GM12891 (cell line): ENCODE measurements at regions not wholly inside any gene's neighbourhood (a gene's known extent, or its start where the extent isn't known, plus 50 kb on each side); places are given as distances from the start of the nearest gene placed in this dataset.

Source experiments
- DNase-seq: peaks from one replicate; pipeline ENCODE4 v3.0.0; 2011; ENCODE audit warnings: low spot score; ENCODE audit not compliant: insufficient read length
- FAIRE-seq: peaks from 2 replicates; lab custom pipeline; 2011; peaks lifted over from hg19 to GRCh38; lab: Jason Lieb, UNC
- PAX5 ChIP-seq: IDR thresholded peaks from 2 replicates; pipeline ENCODE4 v1.6.1; 2011; ENCODE audit warnings: low read length, moderate library complexity, mild to moderate bottlenecking; ENCODE audit not compliant: insufficient read depth, severe bottlenecking
- POLR2A ChIP-seq: IDR thresholded peaks from 2 replicates; pipeline ENCODE4 v1.6.1; 2011; ENCODE audit warnings: low read depth, low read length, control low read depth
- POLR2AphosphoS5 ChIP-seq: IDR thresholded peaks from 2 replicates; pipeline ENCODE4 v1.6.1; 2011; ENCODE audit warnings: low read depth, low read length, control low read depth
- POU2F2 ChIP-seq: IDR thresholded peaks from 2 replicates; pipeline ENCODE4 v1.6.1; 2011; ENCODE audit warnings: low read depth, mild to moderate bottlenecking, control low read depth, low read length, moderate library complexity
- SPI1 ChIP-seq: IDR thresholded peaks from 2 replicates; pipeline ENCODE4 v1.6.1; 2011; ENCODE audit warnings: low read depth, low read length, control low read depth
- TAF1 ChIP-seq: IDR thresholded peaks from 2 replicates; pipeline ENCODE4 v1.6.1; 2011; ENCODE audit warnings: low read depth, low read length, control low read depth

DNA sequence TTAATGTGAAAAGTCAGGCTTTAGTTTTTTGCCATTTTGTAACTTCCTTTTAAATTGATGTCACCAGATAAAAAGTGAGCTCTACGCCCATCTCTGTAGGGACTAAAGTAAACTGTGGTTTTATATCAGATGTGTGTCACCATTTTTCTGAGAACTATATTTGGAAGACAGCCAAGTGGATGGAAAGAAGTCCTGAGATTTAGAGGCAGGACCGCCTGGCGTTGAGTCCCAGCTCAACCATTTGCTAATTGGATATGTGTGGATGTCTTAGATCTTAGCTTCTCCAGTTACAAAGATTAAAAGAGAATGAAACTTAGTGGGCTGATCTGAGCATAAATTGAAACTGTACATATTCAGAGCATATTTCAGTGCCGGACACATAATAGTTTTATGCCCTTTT is 691.6 kb upstream of the CELF2 start:
- FAIRE-seq (no peak), DNase-seq (no peak)
- TF ChIP-seq PAX5, result no peak
- TF ChIP-seq TAF1, result no peak
- TF ChIP-seq SPI1, result no peak
- no peak for TF ChIP-seq POU2F2
- TF ChIP-seq POLR2AphosphoS5, result no peak
- no peak for TF ChIP-seq POLR2A

- FAIRE-seq, result no peak
- TF ChIP-seq PAX5 (no peak), POLR2A (no peak), SPI1 (no peak)
- no peak for DNase-seq
Measured at GRCh38 chr10:10327934-10328333, 689.7 kb upstream of the CELF2 start.

DNA sequence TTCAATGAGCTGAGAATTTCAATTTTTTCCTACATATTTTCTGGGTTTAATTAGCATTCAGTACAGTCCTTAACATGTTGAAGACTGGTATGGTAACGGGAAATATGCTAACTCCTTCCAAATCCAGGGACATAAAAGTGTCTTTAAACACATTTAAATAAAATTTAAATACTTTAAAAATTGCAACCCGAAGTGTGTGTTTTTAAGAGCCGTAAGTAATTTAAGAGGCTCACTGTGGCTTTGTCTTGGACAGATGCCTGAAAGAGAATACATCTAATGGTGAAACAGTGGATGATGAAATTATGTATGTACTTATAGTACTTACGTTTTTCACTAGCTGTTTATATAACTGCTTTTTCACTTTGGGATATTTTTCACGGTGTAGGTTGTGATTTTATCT is 687.3 kb upstream of the CELF2 start:
- no peak for FAIRE-seq
- DNase-seq, result no peak
- TF ChIP-seq SPI1 (no peak), POLR2AphosphoS5 (no peak), POU2F2 (no peak), TAF1 (no peak), PAX5 (no peak), POLR2A (no peak)

GRCh38 chr10:10332786-10333185 is 684.9 kb upstream of the CELF2 start:
- DNase-seq (no peak), FAIRE-seq (no peak)
- TF ChIP-seq POLR2A (no peak), POLR2AphosphoS5 (no peak), TAF1 (no peak), POU2F2 (no peak), SPI1 (no peak)

DNA sequence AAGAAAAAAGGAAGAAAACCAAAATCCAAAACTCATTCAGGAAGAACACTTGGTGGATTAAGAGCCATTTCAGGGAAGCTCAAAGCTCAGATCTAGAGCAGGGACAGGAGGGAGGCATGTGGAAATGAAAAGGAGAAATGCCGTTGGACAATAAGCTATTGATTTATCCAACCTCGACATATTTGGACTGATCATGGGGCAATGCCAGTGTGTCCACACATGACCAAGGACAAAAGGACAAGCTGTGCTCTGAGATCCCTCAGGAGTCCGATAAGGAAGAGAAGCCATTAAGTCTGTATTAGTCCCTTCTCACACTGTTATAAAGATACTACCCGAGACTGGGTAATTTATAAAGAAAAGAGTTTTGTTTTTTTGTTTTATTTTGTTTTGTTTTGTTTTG is 684.0 kb upstream of the CELF2 start:
- FAIRE-seq, result no peak
- no peak for TF ChIP-seq POLR2A
- TF ChIP-seq SPI1, result no peak
- no peak for TF ChIP-seq PAX5
- TF ChIP-seq POLR2AphosphoS5, result no peak
- no peak for TF ChIP-seq TAF1
- no peak for TF ChIP-seq POU2F2
- DNase-seq, result no peak

- FAIRE-seq (no peak), DNase-seq (no peak)
- TF ChIP-seq SPI1 (no peak), POLR2AphosphoS5 (no peak), POU2F2 (no peak), PAX5 (no peak), POLR2A (no peak), TAF1 (no peak)
Measured at GRCh38 chr10:10338339-10338738, 679.3 kb upstream of the CELF2 start.

- FAIRE-seq (no peak), DNase-seq (no peak)
- TF ChIP-seq SPI1 (no peak), POU2F2 (no peak), POLR2A (no peak), POLR2AphosphoS5 (no peak), PAX5 (no peak), TAF1 (no peak)
Measured at GRCh38 chr10:10346390-10347150, 671.1 kb upstream of the CELF2 start.

GRCh38 chr10:10350050-10350449 is 667.6 kb upstream of the CELF2 start:
- DNase-seq (no peak), FAIRE-seq (no peak)
- TF ChIP-seq POLR2AphosphoS5 (no peak), POU2F2 (no peak), SPI1 (no peak), POLR2A (no peak), PAX5 (no peak), TAF1 (no peak)

DNA sequence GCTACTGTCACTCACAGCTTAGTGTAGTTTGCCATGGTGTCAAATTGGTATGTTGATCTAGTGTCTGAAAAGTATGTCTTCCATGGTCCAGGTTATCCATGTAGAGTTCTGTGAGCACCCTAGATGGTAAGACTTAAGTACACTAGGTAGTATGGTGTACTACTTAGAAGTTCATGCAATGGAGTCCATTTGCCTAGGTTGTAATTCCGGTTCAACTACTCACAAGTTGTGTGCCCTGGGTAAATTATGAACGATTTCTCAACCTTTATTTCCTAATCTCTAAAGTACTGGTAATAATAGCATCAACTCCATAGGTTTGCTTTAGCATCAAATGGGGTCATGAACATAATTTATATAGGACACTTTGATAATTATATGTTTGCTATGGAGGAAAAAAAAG is 666.2 kb upstream of the CELF2 start:
- FAIRE-seq (no peak), DNase-seq (no peak)
- TF ChIP-seq SPI1, result no peak
- TF ChIP-seq PAX5, result no peak
- TF ChIP-seq TAF1, result no peak
- TF ChIP-seq POU2F2, result no peak
- no peak for TF ChIP-seq POLR2A
- TF ChIP-seq POLR2AphosphoS5, result no peak

DNA sequence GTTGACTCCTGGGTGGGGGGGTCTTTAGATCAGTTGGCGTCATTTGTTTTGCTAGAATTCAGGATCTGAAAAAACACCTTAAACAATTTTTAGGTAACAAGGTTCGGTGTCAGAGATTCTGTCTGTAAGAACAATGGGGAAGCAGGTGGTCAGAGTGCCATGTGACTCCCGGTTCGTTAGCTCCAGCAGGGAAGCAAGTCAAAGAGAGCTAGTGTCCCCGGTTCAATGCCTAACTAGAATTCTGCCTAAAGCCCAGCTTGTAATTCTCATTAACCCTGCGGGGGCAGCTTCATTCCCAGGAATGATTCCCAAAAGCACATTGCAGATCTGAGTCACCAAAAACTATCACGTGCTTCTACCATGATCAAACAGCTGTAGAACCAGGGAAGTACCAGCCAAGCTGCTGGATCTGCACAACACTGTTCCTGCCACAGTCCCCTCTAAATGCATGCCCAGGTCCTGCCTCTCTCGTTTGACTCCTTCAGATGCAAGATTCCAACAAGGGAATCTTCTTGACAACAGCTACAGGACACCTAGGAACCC is 664.3 kb upstream of the CELF2 start:
- FAIRE-seq, result no peak
- no peak for DNase-seq
- TF ChIP-seq PAX5, result no peak
